K562 (cell line): ENCODE measurements at regions not wholly inside any gene's neighbourhood (a gene's known extent, or its start where the extent isn't known, plus 50 kb on each side); places are given as distances from the start of the nearest gene placed in this dataset.
A peak's percentile ranks its signal among the peaks of the same experiment; 100 is the strongest.

Source experiments
- ATF1 ChIP-seq, 2 experiments: fragments of 450-650 bp in 1 of 2; IDR thresholded peaks; 2 replicates each; pipeline ENCODE4 v1.6.1; 2016; ENCODE audit warnings: missing compliant biosample characterization in 1 of 2, missing genetic modification characterization in 1 of 2
- BRCA1 ChIP-seq, 2 experiments: fragments of 450-650 bp in 1 of 2; sonication (generic) in 1 of 2; formaldehyde crosslinking in 1 of 2; IDR thresholded peaks; 2 replicates each; pipeline versions ENCODE4 v1.5.0 to v1.6.1; 2017 to 2020; ENCODE audit warnings: mild to moderate bottlenecking in 1 of 2, missing genetic modification reagents in 1 of 2
- HDAC1 ChIP-seq, 2 experiments: fragments of 450-650 bp; IDR thresholded peaks; 2 replicates each; pipeline ENCODE4 v1.6.1; 2016 to 2017; ENCODE audit warnings: inconsistent platforms in 1 of 2, mild to moderate bottlenecking in 1 of 2, moderate library complexity in 1 of 2
- MIER1 ChIP-seq: fragments of 450-650 bp; IDR thresholded peaks from 2 replicates; pipeline ENCODE4 v1.6.1; 2016; ENCODE audit warnings: antibody characterized with exemption, mild to moderate bottlenecking, low read depth
- MYNN ChIP-seq, 2 experiments: sonication (generic); formaldehyde crosslinking in 1 of 2; IDR thresholded peaks; 2 replicates each; pipeline versions ENCODE4 v1.5.0 to v1.6.1; 2016 to 2020; ENCODE audit warnings: antibody characterized with exemption in 1 of 2, missing genetic modification reagents in 1 of 2
- NCOA4 ChIP-seq: fragments of 450-650 bp; IDR thresholded peaks from 2 replicates; pipeline ENCODE4 v1.6.1; 2018; ENCODE audit warnings: mild to moderate bottlenecking; ENCODE audit not compliant: partially characterized antibody
- NFATC3 ChIP-seq: fragments of 450-650 bp; IDR thresholded peaks from 2 replicates; pipeline ENCODE4 v1.6.1; 2017; ENCODE audit warnings: mild to moderate bottlenecking
- PREB ChIP-seq: sonication (generic); formaldehyde crosslinking; IDR thresholded peaks from 2 replicates; pipeline ENCODE4 v1.8.1; 2023; ENCODE audit warnings: mild to moderate bottlenecking, missing genetic modification reagents
- RAD51 ChIP-seq: fragments of 450-650 bp; IDR thresholded peaks from 2 replicates; pipeline ENCODE4 v1.7.1; 2016; ENCODE audit warnings: low read depth, mild to moderate bottlenecking, borderline replicate concordance
- RBM22 ChIP-seq: fragments of 200-400 bp; formaldehyde crosslinking; IDR thresholded peaks from 2 replicates; pipeline ENCODE4 v1.6.1; 2018; ENCODE audit warnings: low read length, low read depth; ENCODE audit not compliant: poor library complexity, severe bottlenecking
- SRF ChIP-seq, 2 experiments: fragments of 250-450, 450-650 bp in 1 of 2; sonication (Bioruptor Pico) in 1 of 2; sonication (generic) in 1 of 2; formaldehyde crosslinking; IDR thresholded peaks; 2 replicates each; pipeline versions ENCODE4 v1.5.0 to v1.5.1; 2020 to 2022; ENCODE audit warnings: mild to moderate bottlenecking in 1 of 2, missing genetic modification reagents in 1 of 2
- STAG1 ChIP-seq: sonication (generic); formaldehyde crosslinking; IDR thresholded peaks from 2 replicates; pipeline ENCODE4 v1.5.0; 2020; ENCODE audit warnings: missing genetic modification reagents, borderline replicate concordance
- TEAD1 ChIP-seq, 2 experiments: fragments of 450-650 bp in 1 of 2; sonication (generic) in 1 of 2; formaldehyde crosslinking; IDR thresholded peaks; 2 replicates each; pipeline versions ENCODE4 v1.4.0 to v1.8.0; 2020 to 2022; ENCODE audit warnings: mild to moderate bottlenecking in 2 of 2, missing genetic modification reagents in 1 of 2
- TFAP4 ChIP-seq: sonication (generic); formaldehyde crosslinking; IDR thresholded peaks from 2 replicates; pipeline ENCODE4 v1.8.0; 2022; ENCODE audit warnings: missing genetic modification reagents, mild to moderate bottlenecking, moderate library complexity, borderline replicate concordance
- ZKSCAN8 ChIP-seq: fragments of 200-800 bp; sonication (Bioruptor generic); IDR thresholded peaks from 2 replicates; pipeline ENCODE4 v1.6.1; 2016; ENCODE audit warnings: missing genetic modification characterization, missing compliant biosample characterization
- ZNF165 ChIP-seq: fragments of 250-450 bp; sonication (Bioruptor Pico); IDR thresholded peaks from 2 replicates; pipeline ENCODE4 v1.4.0; 2020; ENCODE audit warnings: borderline replicate concordance
- ZNF23 ChIP-seq: fragments of 250-450 bp; sonication (Bioruptor Pico); IDR thresholded peaks from 2 replicates; pipeline ENCODE4 v1.4.0; 2020; ENCODE audit warnings: mild to moderate bottlenecking
- ZNF239 ChIP-seq: fragments of 250-450 bp; sonication (Bioruptor Pico); IDR thresholded peaks from 2 replicates; pipeline ENCODE4 v1.4.0; 2020; ENCODE audit warnings: mild to moderate bottlenecking
- ZNF655 ChIP-seq: fragments of 250-450 bp; sonication (Bioruptor Pico); IDR thresholded peaks from 2 replicates; pipeline ENCODE4 v1.5.0; 2021
- ZNF778 ChIP-seq: fragments of 450-650 bp; formaldehyde crosslinking; IDR thresholded peaks from 2 replicates; pipeline ENCODE4 v1.4.0; 2020; ENCODE audit warnings: mild to moderate bottlenecking, moderate library complexity
- TF ChIP-seq, protein P1 (sequence below): fragments of 450-650 bp; formaldehyde crosslinking; IDR thresholded peaks from 2 replicates; pipeline ENCODE4 v1.4.0; 2020; ENCODE audit warnings: mild to moderate bottlenecking
- TF ChIP-seq, protein P2 (sequence below): sonication (generic); IDR thresholded peaks from 2 replicates; pipeline ENCODE4 v1.6.1; 2016

- TF ChIP-seq TFAP4 (CRISPR knock-in tag), result no peak
- TF ChIP-seq PREB, result no peak
- no peak for TF ChIP-seq BRCA1 (IDR thresholded peaks at IDR 0.05)
- no peak for TF ChIP-seq BRCA1 (CRISPR knock-in tag; IDR thresholded peaks at IDR 0.05)
- TF ChIP-seq RAD51, result no peak
- TF ChIP-seq NFATC3, result peak; percentile 78; the same call in 1 of the 2 replicates
- TF ChIP-seq, protein P1, sequence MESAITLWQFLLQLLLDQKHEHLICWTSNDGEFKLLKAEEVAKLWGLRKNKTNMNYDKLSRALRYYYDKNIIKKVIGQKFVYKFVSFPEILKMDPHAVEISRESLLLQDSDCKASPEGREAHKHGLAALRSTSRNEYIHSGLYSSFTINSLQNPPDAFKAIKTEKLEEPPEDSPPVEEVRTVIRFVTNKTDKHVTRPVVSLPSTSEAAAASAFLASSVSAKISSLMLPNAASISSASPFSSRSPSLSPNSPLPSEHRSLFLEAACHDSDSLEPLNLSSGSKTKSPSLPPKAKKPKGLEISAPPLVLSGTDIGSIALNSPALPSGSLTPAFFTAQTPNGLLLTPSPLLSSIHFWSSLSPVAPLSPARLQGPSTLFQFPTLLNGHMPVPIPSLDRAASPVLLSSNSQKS (CRISPR knock-in tag), result no peak
- TF ChIP-seq ZNF23 (CRISPR knock-in tag), result no peak
- no peak for TF ChIP-seq ZNF239
- TF ChIP-seq SRF (CRISPR knock-in tag; IDR thresholded peaks at IDR 0.05), result no peak
- no peak for TF ChIP-seq NCOA4
- TF ChIP-seq STAG1 (CRISPR knock-in tag), result no peak
- TF ChIP-seq HDAC1 (IDR thresholded peaks at IDR 0.05), result peak in 1 of 2 experiments; percentile 26; a peak in 1 of 4 replicates
- TF ChIP-seq, protein P2, sequence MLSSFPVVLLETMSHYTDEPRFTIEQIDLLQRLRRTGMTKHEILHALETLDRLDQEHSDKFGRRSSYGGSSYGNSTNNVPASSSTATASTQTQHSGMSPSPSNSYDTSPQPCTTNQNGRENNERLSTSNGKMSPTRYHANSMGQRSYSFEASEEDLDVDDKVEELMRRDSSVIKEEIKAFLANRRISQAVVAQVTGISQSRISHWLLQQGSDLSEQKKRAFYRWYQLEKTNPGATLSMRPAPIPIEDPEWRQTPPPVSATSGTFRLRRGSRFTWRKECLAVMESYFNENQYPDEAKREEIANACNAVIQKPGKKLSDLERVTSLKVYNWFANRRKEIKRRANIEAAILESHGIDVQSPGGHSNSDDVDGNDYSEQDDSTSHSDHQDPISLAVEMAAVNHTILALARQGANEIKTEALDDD, result no peak
- TF ChIP-seq ZNF778 (CRISPR knock-in tag), result no peak
- no peak for TF ChIP-seq ATF1 (CRISPR knock-in tag; IDR thresholded peaks at IDR 0.05)
- TF ChIP-seq ATF1 (tag; IDR thresholded peaks at IDR 0.05), result peak; percentile 70
- no peak for TF ChIP-seq MIER1
- TF ChIP-seq RBM22, result no peak
- 0 out of 2 replicates have a peak, but pooled peaks have one; percentile 52 for TF ChIP-seq ZKSCAN8 (CRISPR knock-in tag)
- no peak for TF ChIP-seq TEAD1 (CRISPR knock-in tag; IDR thresholded peaks at IDR 0.05)
- no peak for TF ChIP-seq ZNF165 (CRISPR knock-in tag)
- no peak for TF ChIP-seq MYNN (IDR thresholded peaks at IDR 0.05)
- no peak for TF ChIP-seq MYNN (CRISPR knock-in tag; IDR thresholded peaks at IDR 0.05)
- TF ChIP-seq ZNF655 (CRISPR knock-in tag), result no peak
Observed at GRCh38 chr6:14781772-14782525, 463.9 kb upstream of the JARID2 start (continued).
